ENCODE measurements at regions not wholly inside any gene's neighbourhood (a gene's known extent, or its start where the extent isn't known, plus 50 kb on each side); places are given as distances from the start of the nearest gene placed in this dataset.

GRCh38 chr7:32204361-32205018 is 134.3 kb upstream of the PDE1C start:
- POLR2A ChIA-PET, result no interaction called here
- DNase-seq (no peak), ATAC-seq (ENCODE audit: low read depth) (no peak)
- no peaks in the 10 kb centered on the region for H3K36me3 Mint-ChIP-seq
- no peaks in the 10 kb centered on the region for H3K9me3 Mint-ChIP-seq
- no peaks in the 10 kb centered on the region for H3K4me1 Mint-ChIP-seq
- no peaks in the 10 kb centered on the region for H3K27me3 Mint-ChIP-seq
- no peak overlapping the region for H3K27ac Mint-ChIP-seq
- H3K4me3 Mint-ChIP-seq, result no peak overlapping the region

DNA sequence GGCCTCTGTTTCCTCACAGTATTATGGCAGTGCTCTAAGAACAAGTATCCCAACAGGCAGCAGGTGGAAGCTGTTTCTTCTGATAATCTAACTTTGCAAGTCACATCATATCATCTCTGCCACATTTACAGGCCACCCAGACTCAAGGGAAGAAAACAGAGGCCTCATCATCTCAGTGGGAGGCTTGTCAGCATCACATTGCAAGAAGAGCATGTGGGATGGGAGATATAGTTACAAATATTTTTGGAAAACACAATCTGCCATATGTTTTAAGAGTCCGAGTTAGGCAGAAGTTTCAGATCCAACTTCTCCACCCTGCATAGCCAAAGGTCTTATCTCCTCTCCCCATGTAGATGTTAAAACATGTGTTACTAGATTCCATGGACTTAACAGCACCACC is 130.4 kb upstream of the PDE1C start:
- ATAC-seq (ENCODE audit: low read depth), result no peak

DNA sequence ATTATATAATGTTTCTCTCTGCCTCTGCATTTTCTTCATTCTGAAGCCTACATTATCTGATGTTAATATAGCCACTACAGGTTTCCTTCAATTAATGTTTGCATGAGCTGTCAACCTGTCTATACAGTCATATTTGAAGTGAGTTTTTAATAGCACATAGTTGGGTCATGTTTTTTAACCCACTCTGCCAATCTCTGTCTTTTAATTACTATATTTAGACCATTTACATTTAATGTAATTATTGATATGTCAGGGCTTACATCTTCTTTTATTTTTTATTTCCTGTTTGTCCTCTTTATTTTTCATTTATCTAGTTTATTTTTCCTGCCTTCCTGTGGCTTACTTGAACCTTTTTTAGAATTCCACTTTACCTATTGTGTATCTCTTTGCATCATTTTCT is 124.3 kb upstream of the PDE1C start:
- Mint-ChIP-seq H3K27me3 (peaks cover 5% of the 10 kb centered on the region), H3K27ac (no peak overlapping the region), H3K4me1 (no peaks in the 10 kb centered on the region), H3K36me3 (no peaks in the 10 kb centered on the region), H3K4me3 (no peak overlapping the region), H3K9me3 (peaks cover 5% of the 10 kb centered on the region)
- POLR2A ChIA-PET, result no interaction called here
- ATAC-seq (ENCODE audit: low read depth) (no peak), DNase-seq (no peak)

More for the DNA sequence above, 130.4 kb upstream of the PDE1C start:
- H3K4me1 Mint-ChIP-seq, result no peaks in the 10 kb centered on the region
- H3K4me3 Mint-ChIP-seq, result no peak overlapping the region
- POLR2A ChIA-PET, result no interaction called here
- H3K36me3 Mint-ChIP-seq, result no peaks in the 10 kb centered on the region
- no peak overlapping the region for H3K27ac Mint-ChIP-seq
- DNase-seq, result no peak
- no peaks in the 10 kb centered on the region for H3K9me3 Mint-ChIP-seq
- no peaks in the 10 kb centered on the region for H3K27me3 Mint-ChIP-seq

- Mint-ChIP-seq H3K4me3 (no peak overlapping the region), H3K36me3 (no peaks in the 10 kb centered on the region), H3K27ac (no peak overlapping the region), H3K27me3 (peaks cover 6% of the 10 kb centered on the region), H3K9me3 (peaks cover 5% of the 10 kb centered on the region), H3K4me1 (no peaks in the 10 kb centered on the region)
- no peak for ATAC-seq (ENCODE audit: low read depth)
- POLR2A ChIA-PET, result no interaction called here
- no peak for DNase-seq
Observed at GRCh38 chr7:32191305-32191704, 121.1 kb upstream of the PDE1C start.

DNA sequence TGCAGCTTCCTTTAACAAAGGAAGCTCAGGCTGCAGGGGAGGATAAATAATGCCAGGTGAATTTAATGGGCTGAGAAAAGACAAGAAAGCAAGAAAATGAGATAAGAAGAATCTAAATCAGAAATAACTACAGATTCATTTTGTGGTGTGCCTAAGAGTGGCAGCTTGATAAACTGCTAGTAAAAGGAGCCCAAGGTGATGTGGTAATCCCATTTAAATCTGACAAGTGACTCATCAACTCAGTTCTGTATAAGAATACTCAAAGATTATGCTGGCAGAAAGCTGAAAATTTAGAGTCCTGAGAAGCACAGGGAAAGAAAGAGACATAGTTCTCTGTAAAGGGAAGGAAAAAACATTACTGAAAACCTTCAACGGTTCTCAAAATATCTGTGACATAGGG is 109.4 kb upstream of the PDE1C start:
- no peak overlapping the region for H3K27ac Mint-ChIP-seq
- no peak for ATAC-seq (ENCODE audit: low read depth)
- no peaks in the 10 kb centered on the region for H3K4me1 Mint-ChIP-seq
- no peaks in the 10 kb centered on the region for H3K36me3 Mint-ChIP-seq
- H3K9me3 Mint-ChIP-seq, result no peaks in the 10 kb centered on the region
- no peaks in the 10 kb centered on the region for H3K27me3 Mint-ChIP-seq
- DNase-seq, result no peak
- POLR2A ChIA-PET, result no interaction called here
- H3K4me3 Mint-ChIP-seq, result no peak overlapping the region

- Mint-ChIP-seq H3K36me3 (no peaks in the 10 kb centered on the region), H3K27me3 (no peaks in the 10 kb centered on the region), H3K4me3 (no peak overlapping the region), H3K27ac (no peak overlapping the region), H3K9me3 (no peaks in the 10 kb centered on the region), H3K4me1 (no peaks in the 10 kb centered on the region)
- DNase-seq, result no peak
- POLR2A ChIA-PET, result no interaction called here
- no peak for ATAC-seq (ENCODE audit: low read depth)
Observed at GRCh38 chr7:32178677-32179366, 108.6 kb upstream of the PDE1C start.

DNA sequence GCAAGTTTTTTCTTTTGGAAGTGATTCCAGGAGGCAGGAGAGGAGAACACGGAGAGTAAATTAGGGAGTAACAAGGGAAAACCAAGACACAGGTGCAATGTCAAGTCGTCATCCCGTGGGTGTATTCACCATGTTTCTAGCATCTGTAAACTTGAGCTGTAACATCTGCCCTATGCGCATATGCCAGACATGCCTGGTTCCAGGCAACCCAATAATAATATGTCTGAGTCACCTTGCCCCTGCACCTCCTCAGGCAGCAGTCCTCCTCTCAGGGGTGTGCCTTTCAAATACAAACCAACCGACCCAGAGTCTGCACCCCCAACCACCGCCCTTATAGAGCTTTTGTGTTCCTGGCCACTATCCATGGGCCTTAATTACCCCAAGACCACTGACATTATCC is 107.0 kb upstream of the PDE1C start:
- H3K36me3 Mint-ChIP-seq, result no peaks in the 10 kb centered on the region
- DNase-seq, result no peak
- H3K27ac Mint-ChIP-seq, result no peak overlapping the region
- POLR2A ChIA-PET, result no interaction called here
- H3K4me1 Mint-ChIP-seq, result no peaks in the 10 kb centered on the region
- no peaks in the 10 kb centered on the region for H3K27me3 Mint-ChIP-seq
- ATAC-seq (ENCODE audit: low read depth), result no peak
- no peaks in the 10 kb centered on the region for H3K9me3 Mint-ChIP-seq
- H3K4me3 Mint-ChIP-seq, result no peak overlapping the region

- POLR2A ChIA-PET, result no interaction called here
- no peak overlapping the region for H3K27ac Mint-ChIP-seq
Observed at GRCh38 chr7:32175099-32175498, 104.9 kb upstream of the PDE1C start.

GRCh38 chr7:32171248-32171647 is 101.0 kb upstream of the PDE1C start:
- H3K27ac Mint-ChIP-seq, result no peak overlapping the region
- ATAC-seq (ENCODE audit: low read depth) (no peak), DNase-seq (no peak)
- POLR2A ChIA-PET, result no interaction called here
- peaks cover 1% of the 10 kb centered on the region for H3K9me3 Mint-ChIP-seq
- H3K27me3 Mint-ChIP-seq, result no peaks in the 10 kb centered on the region
- H3K36me3 Mint-ChIP-seq, result no peaks in the 10 kb centered on the region
- no peak overlapping the region for H3K4me3 Mint-ChIP-seq
- H3K4me1 Mint-ChIP-seq, result no peaks in the 10 kb centered on the region

More at GRCh38 chr7:32175099-32175498, 104.9 kb upstream of the PDE1C start:
- H3K4me3 Mint-ChIP-seq, result no peak overlapping the region
- no peaks in the 10 kb centered on the region for H3K4me1 Mint-ChIP-seq
- H3K36me3 Mint-ChIP-seq, result no peaks in the 10 kb centered on the region
- H3K27me3 Mint-ChIP-seq, result no peaks in the 10 kb centered on the region
- ATAC-seq (ENCODE audit: low read depth), result no peak
- peaks cover 1% of the 10 kb centered on the region for H3K9me3 Mint-ChIP-seq
- no peak for DNase-seq

DNA sequence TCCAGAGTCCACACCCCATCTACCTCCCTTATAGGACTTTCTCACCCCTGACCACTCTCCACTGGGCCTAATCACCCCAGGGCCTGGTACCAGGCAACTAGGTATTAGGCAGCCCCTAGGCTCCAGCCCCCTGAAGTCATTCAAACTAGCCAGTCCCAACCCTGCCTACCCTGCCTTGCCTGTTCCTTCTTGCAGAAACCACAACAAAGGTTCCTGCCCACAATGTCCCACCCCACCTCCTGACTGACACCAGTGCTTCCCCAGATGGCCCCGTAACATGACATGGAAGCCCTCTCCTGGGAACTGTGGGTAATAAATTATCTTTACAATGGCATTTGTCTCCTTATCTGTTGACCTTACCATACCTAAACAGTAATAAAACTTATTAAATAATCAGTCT is 100.6 kb upstream of the PDE1C start:
- H3K27ac Mint-ChIP-seq, result no peak overlapping the region
- H3K9me3 Mint-ChIP-seq, result peaks cover 1% of the 10 kb centered on the region
- no peaks in the 10 kb centered on the region for H3K27me3 Mint-ChIP-seq
- H3K36me3 Mint-ChIP-seq, result no peaks in the 10 kb centered on the region
- ATAC-seq (ENCODE audit: low read depth) (no peak), DNase-seq (no peak)
- no peaks in the 10 kb centered on the region for H3K4me1 Mint-ChIP-seq
- POLR2A ChIA-PET, result no interaction called here
- H3K4me3 Mint-ChIP-seq, result no peak overlapping the region

- Mint-ChIP-seq H3K4me3 (no peak overlapping the region), H3K4me1 (no peaks in the 10 kb centered on the region), H3K36me3 (no peaks in the 10 kb centered on the region), H3K27ac (no peak overlapping the region), H3K9me3 (peaks cover 1% of the 10 kb centered on the region), H3K27me3 (no peaks in the 10 kb centered on the region)
- ATAC-seq (ENCODE audit: low read depth), result no peak
- POLR2A ChIA-PET, result no interaction called here
- DNase-seq, result no peak
Observed at GRCh38 chr7:32169228-32169627, 99.0 kb upstream of the PDE1C start.

DNA sequence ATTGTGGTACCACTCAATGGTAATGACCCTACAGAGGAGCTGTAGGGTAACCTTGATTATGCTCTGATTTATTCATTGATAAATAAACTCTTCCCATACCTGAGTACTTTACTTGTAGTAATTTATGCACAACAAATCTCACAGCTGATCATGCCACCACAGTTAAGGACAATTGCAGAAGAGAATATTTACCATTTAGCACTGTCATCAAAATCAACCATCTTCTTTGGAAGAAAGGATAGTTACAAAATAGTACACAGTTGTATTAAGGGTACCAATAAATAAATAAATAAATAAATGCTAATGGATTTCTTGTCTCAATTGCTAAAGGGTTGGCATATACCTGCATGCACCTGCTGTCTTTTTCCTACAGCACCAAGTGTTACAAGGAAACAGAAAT is 97.6 kb upstream of the PDE1C start:
- no peaks in the 10 kb centered on the region for H3K4me1 Mint-ChIP-seq
- ATAC-seq (ENCODE audit: low read depth) (no peak), DNase-seq (no peak)
- H3K27ac Mint-ChIP-seq, result no peak overlapping the region
- no peaks in the 10 kb centered on the region for H3K27me3 Mint-ChIP-seq
- POLR2A ChIA-PET, result no interaction called here
- H3K9me3 Mint-ChIP-seq, result peaks cover 1% of the 10 kb centered on the region
- no peak overlapping the region for H3K4me3 Mint-ChIP-seq
- no peaks in the 10 kb centered on the region for H3K36me3 Mint-ChIP-seq

DNA sequence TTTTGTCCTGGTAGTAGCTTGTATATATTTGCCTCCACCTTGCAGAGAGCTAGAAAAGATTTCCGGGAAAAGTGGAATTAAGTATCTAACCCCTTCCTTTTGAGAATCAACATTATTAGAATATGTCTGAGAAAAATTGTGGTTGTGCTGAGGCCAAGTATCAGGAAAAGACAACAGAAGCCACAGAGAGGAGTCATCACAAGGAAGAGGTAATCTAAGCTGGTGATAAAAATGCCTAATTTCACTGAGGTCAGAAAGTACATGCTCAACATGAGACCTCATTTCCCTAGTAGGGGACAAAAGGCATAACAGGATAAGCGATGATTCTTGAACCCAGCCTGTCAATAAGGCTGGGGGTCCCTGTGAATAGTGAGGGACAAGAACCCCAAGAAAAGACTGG is 97.0 kb upstream of the PDE1C start:
- no peaks in the 10 kb centered on the region for H3K4me1 Mint-ChIP-seq
- POLR2A ChIA-PET, result no interaction called here
- no peak for DNase-seq

GRCh38 chr7:32164341-32164996 is 94.3 kb upstream of the PDE1C start:
- Mint-ChIP-seq H3K27ac (no peak overlapping the region), H3K9me3 (no peaks in the 10 kb centered on the region), H3K27me3 (no peaks in the 10 kb centered on the region), H3K4me3 (no peak overlapping the region), H3K4me1 (no peaks in the 10 kb centered on the region), H3K36me3 (no peaks in the 10 kb centered on the region)
- DNase-seq, result no peak
- POLR2A ChIA-PET, result no interaction called here
- no peak for ATAC-seq (ENCODE audit: low read depth)

More for the DNA sequence above, 97.0 kb upstream of the PDE1C start:
- Mint-ChIP-seq H3K27ac (no peak overlapping the region), H3K36me3 (no peaks in the 10 kb centered on the region), H3K27me3 (no peaks in the 10 kb centered on the region), H3K9me3 (peaks cover 1% of the 10 kb centered on the region), H3K4me3 (no peak overlapping the region)
- ATAC-seq (ENCODE audit: low read depth), result no peak
